A673 (cell line): ENCODE measurements at regions not wholly inside any gene's neighbourhood (a gene's known extent, or its start where the extent isn't known, plus 50 kb on each side); places are given as distances from the start of the nearest gene placed in this dataset.

ENCODE experiments used
- BruUV-seq: library from RNA; stranded (reverse); fragments of 400-500 nt; replicated peaks from 2 replicates; lab custom pipeline; 2021; lab: Mats Ljungman, UMichigan
- CTCF ChIA-PET: fragments of 300-600 bp; sonication (Branson Sonifier 250); formaldehyde crosslinking; loops from one replicate; lab custom pipeline; 2022; ENCODE audit warnings: antibody characterized with exemption; lab: Charles Lee
- POLR2A ChIA-PET: fragments of 300-600 bp; sonication (Branson Sonifier 250); formaldehyde crosslinking; loops from one replicate; lab custom pipeline; 2022; ENCODE audit warnings: antibody characterized with exemption; ENCODE audit not compliant: low non-redundant PET; lab: Charles Lee
- DNase-seq: peaks from one replicate; pipeline ENCODE4 v3.0.0-alpha.2; 2015; ENCODE audit warnings: low spot score
- H3K27ac ChIP-seq: fragments of 200-600 bp; sonication (generic); 2 replicates; pipeline ENCODE4 v1.5.1; 2016; ENCODE audit warnings: mixed run types, low read depth, mild to moderate bottlenecking, mixed read lengths, antibody characterized with exemption, low read length; ENCODE audit not compliant: poor library complexity, severe bottlenecking
- H3K27me3 ChIP-seq: fragments of 200-600 bp; sonication (generic); replicated peaks from 2 replicates; pipeline ENCODE4 v1.6.1; 2017; ENCODE audit warnings: mixed run types, low read depth, mild to moderate bottlenecking, mixed read lengths, antibody characterized with exemption, low read length; ENCODE audit not compliant: insufficient read depth, poor library complexity
- H3K36me3 ChIP-seq: fragments of 200-600 bp; sonication (generic); 2 replicates; pipeline ENCODE4 v1.6.1; 2016; ENCODE audit warnings: mixed run types, mild to moderate bottlenecking, mixed read lengths, antibody characterized with exemption, low read length; ENCODE audit not compliant: insufficient read depth, poor library complexity, severe bottlenecking
- H3K4me1 ChIP-seq: fragments of 200-600 bp; sonication (generic); 2 replicates; pipeline ENCODE4 v1.6.1; 2017; ENCODE audit warnings: mixed run types, mild to moderate bottlenecking, mixed read lengths, antibody characterized with exemption, low read length; ENCODE audit not compliant: insufficient read depth, poor library complexity, severe bottlenecking
- H3K4me3 ChIP-seq: fragments of 200-600 bp; sonication (generic); 2 replicates; pipeline ENCODE4 v1.5.1; 2016; ENCODE audit warnings: low read depth, mixed run types, mild to moderate bottlenecking, mixed read lengths, low read length; ENCODE audit not compliant: poor library complexity, severe bottlenecking
- H3K9me3 ChIP-seq: fragments of 200-600 bp; sonication (generic); 2 replicates; pipeline ENCODE4 v1.6.1; 2016; ENCODE audit warnings: mixed run types, low read depth, mild to moderate bottlenecking, mixed read lengths, antibody characterized with exemption, low read length; ENCODE audit not compliant: poor library complexity, severe bottlenecking
- CTCF ChIP-seq: fragments of 300-800, 200-600 bp; sonication (generic); conservative IDR thresholded peaks from 2 replicates; pipeline ENCODE4 v1.5.1; 2017; ENCODE audit warnings: low read depth, mild to moderate bottlenecking, antibody characterized with exemption, low read length, moderate library complexity, mixed read lengths
- EZH2 ChIP-seq: fragments of 200-600 bp; sonication (generic); IDR thresholded peaks from 2 replicates; pipeline ENCODE4 v1.6.1; 2017; ENCODE audit warnings: borderline replicate concordance, low read depth, mild to moderate bottlenecking, mixed read lengths, antibody characterized with exemption, low read length; ENCODE audit not compliant: poor library complexity, severe bottlenecking
- intact Hi-C: fragments of 100-400 bp; cut with micrococcal nuclease; formaldehyde crosslinking; loops from one replicate; pipeline ENCODE4 v1.10.0; 2022; ENCODE audit not compliant: unreplicated experiment

DNA sequence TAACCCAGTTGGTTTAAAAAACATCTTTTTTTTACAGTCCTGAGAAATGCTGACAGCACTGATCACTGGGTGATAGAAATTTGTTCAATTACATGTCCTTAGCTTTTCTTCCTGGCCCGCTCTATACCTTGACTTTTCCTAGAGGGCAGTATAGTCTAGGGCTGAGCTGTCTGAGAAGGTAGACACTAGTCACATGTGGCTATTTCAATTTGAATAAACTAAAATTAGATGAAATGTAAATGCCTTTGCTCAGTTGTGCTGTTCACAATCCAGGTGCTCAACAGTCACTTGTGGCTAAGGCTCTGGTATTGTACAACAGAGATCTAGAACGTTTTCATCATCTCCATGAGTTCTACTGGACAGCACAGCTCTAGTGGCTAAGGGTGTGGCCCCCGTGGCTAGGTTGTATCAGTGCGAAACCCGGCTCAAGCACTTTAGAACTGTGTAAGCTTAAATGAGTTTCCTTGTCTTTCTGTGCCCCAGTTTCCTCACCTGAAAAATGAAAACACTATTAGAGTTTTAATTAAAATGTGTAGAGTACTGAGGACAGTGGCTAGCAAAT, 111.6 kb upstream of the WDR17 start:
- H3K4me1 ChIP-seq, result no peaks in the 10 kb centered on the region
- H3K9me3 ChIP-seq, result no peaks in the 10 kb centered on the region
- BruUV-seq, result no TSS peak
- H3K27me3 ChIP-seq, result no peaks in the 10 kb centered on the region
- TF ChIP-seq EZH2 (no peak), CTCF (peak; percentile 51)
- no peaks in the 10 kb centered on the region for H3K36me3 ChIP-seq
- no peak overlapping the region for H3K27ac ChIP-seq
- POLR2A ChIA-PET, result no interaction called here
- intact Hi-C loops, result loop anchor here (2.0 to 5.0 kb wide), 2 partner anchors 387 to 392 kb away; no protein-coding TSS in a partner anchor
- CTCF ChIA-PET, result interaction anchor here (0.6 kb wide), 2 partner anchors 323 to 387 kb away, joined by 3 to 6 read pairs; no protein-coding TSS in a partner anchor
- no peak overlapping the region for H3K4me3 ChIP-seq
- peak; percentile 17 for DNase-seq

DNA sequence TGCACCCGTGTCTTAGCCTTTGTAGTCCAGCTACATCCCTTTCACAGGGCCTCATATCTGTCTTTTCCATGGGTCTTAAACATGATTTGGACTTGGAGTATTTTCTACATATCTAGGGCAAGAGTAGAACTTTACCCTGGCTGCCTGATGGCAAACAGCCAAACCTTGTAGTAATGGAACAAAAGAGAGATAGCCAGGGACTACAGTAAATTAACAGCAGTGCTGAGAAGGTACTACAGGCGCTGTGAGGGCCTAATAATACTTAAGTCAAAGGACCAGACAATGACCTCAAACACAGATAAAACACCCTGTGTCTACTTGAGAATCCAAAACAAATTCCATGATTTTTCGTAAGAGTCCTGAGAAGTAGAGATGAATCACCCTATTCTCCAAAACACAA, 111.0 kb upstream of the WDR17 start:
- BruUV-seq, result no TSS peak
- no peaks in the 10 kb centered on the region for H3K9me3 ChIP-seq
- intact Hi-C loops, result loop anchor here (2.0 to 5.0 kb wide), 2 partner anchors 386 to 392 kb away; no protein-coding TSS in a partner anchor

DNA sequence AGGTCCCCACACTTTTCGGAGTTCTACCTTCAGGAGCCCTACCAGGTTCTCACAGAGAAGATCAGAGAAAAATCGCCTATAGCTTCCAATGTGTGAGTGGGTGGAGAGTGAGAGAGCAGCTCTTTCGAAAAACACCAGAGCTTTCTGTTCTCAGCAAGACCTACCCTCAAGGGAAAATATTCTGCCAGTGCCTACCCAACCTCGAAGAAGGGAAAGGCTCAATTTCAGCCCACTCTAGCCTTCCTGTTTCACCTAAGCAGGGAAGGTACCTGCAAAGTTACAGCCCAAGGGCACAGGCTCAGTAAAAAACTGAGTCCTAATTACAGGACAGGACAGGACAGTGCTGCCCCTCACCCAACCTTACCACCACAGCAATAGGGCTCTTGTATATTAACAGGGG, 104.0 kb upstream of the WDR17 start:
- H3K27ac ChIP-seq, result no peak overlapping the region
- no peak overlapping the region for H3K4me3 ChIP-seq
- H3K4me1 ChIP-seq, result no peaks in the 10 kb centered on the region
- intact Hi-C loops, result no loop called here
- POLR2A ChIA-PET, result no interaction called here
- TF ChIP-seq CTCF (no peak), EZH2 (no peak)
- BruUV-seq, result no TSS peak
- DNase-seq, result no peak
- H3K9me3 ChIP-seq, result no peaks in the 10 kb centered on the region
- H3K27me3 ChIP-seq, result no peaks in the 10 kb centered on the region
- CTCF ChIA-PET, result no interaction called here
- no peaks in the 10 kb centered on the region for H3K36me3 ChIP-seq

More for the DNA sequence above, 111.0 kb upstream of the WDR17 start:
- Histone ChIP-seq H3K36me3 (no peaks in the 10 kb centered on the region), H3K4me1 (no peaks in the 10 kb centered on the region), H3K27ac (no peak overlapping the region), H3K4me3 (no peak overlapping the region), H3K27me3 (no peaks in the 10 kb centered on the region)
- no peak for TF ChIP-seq EZH2
- no peak for TF ChIP-seq CTCF
- ChIA-PET POLR2A (no interaction called here), CTCF (no interaction called here)
- DNase-seq, result no peak
